WTC11 (cell line): ENCODE measurements at regions not wholly inside any gene's neighbourhood (a gene's known extent, or its start where the extent isn't known, plus 50 kb on each side); places are given as distances from the start of the nearest gene placed in this dataset.
A peak's percentile ranks its signal among the peaks of the same experiment; 100 is the strongest.

Experiments
- ATAC-seq: fragments of 200-7000 bp; cut with Tn5 transposase; 2 replicates; pipeline ENCODE4 v1.10.0; 2021; ENCODE audit warnings: mild to moderate bottlenecking, moderate library complexity
- CTCF ChIA-PET: fragments of 300-600 bp; sonication (Branson Sonifier 250); formaldehyde crosslinking; loops from one replicate; lab custom pipeline; 2021; ENCODE audit warnings: antibody characterized with exemption; lab: Charles Lee
- POLR2A ChIA-PET: fragments of 350-600 bp; sonication (Branson Sonifier 250); formaldehyde crosslinking; loops from one replicate; lab custom pipeline; 2021; ENCODE audit warnings: antibody characterized with exemption; lab: Charles Lee
- DNase-seq: peaks from one replicate; pipeline ENCODE4 v3.0.0; 2021; ENCODE audit warnings: low spot score
- H3K27ac Mint-ChIP-seq: 2 replicates; pipeline ENCODE4 v1.8.0; 2021; ENCODE audit warnings: mixed read lengths
- H3K27me3 Mint-ChIP-seq: 2 replicates; pipeline ENCODE4 v1.8.0; 2021; ENCODE audit warnings: low read depth, mild to moderate bottlenecking, moderate library complexity, mixed read lengths
- H3K36me3 Mint-ChIP-seq: 2 replicates; pipeline ENCODE4 v1.8.0; 2021; ENCODE audit warnings: mixed read lengths
- H3K4me1 Mint-ChIP-seq: 2 replicates; pipeline ENCODE4 v1.8.0; 2022; ENCODE audit warnings: mixed read lengths
- H3K4me3 Mint-ChIP-seq: 2 replicates; pipeline ENCODE4 v1.8.0; 2021; ENCODE audit warnings: mild to moderate bottlenecking, moderate library complexity, mixed read lengths
- H3K9me3 Mint-ChIP-seq: 2 replicates; pipeline ENCODE4 v1.8.0; 2021; ENCODE audit warnings: mixed read lengths
- CREM ChIP-seq: sonication (generic); formaldehyde crosslinking; IDR thresholded peaks from 2 replicates; pipeline ENCODE4 v1.8.1; 2022; ENCODE audit warnings: mild to moderate bottlenecking, missing genetic modification reagents, moderate library complexity
- ETV6 ChIP-seq: sonication (generic); formaldehyde crosslinking; IDR thresholded peaks from 2 replicates; pipeline ENCODE4 v1.8.1; 2022; ENCODE audit warnings: mild to moderate bottlenecking, missing genetic modification reagents
- FOXP1 ChIP-seq: sonication (generic); formaldehyde crosslinking; IDR thresholded peaks from 2 replicates; pipeline ENCODE4 v1.8.0; 2022; ENCODE audit warnings: missing genetic modification reagents, mild to moderate bottlenecking, moderate library complexity, borderline replicate concordance
- GABPB1 ChIP-seq: sonication (generic); formaldehyde crosslinking; IDR thresholded peaks from 2 replicates; pipeline ENCODE4 v1.8.1; 2023; ENCODE audit warnings: mild to moderate bottlenecking, missing genetic modification reagents
- HMGA2 ChIP-seq: fragments of 250-450 bp; sonication (Bioruptor Pico); IDR thresholded peaks from 2 replicates; pipeline ENCODE4 v1.4.0; 2021; ENCODE audit warnings: mild to moderate bottlenecking, moderate library complexity
- IRF2 ChIP-seq: sonication (generic); formaldehyde crosslinking; IDR thresholded peaks from 2 replicates; pipeline ENCODE4 v1.8.0; 2022; ENCODE audit warnings: low read depth, missing genetic modification reagents, borderline replicate concordance
- RELA ChIP-seq: sonication (generic); formaldehyde crosslinking; IDR thresholded peaks from 2 replicates; pipeline ENCODE4 v1.8.1; 2022; ENCODE audit warnings: missing genetic modification reagents, mild to moderate bottlenecking, borderline replicate concordance
- SMAD3 ChIP-seq: sonication (generic); formaldehyde crosslinking; IDR thresholded peaks from 2 replicates; pipeline ENCODE4 v1.8.0; 2022; ENCODE audit warnings: missing genetic modification reagents, mild to moderate bottlenecking, borderline replicate concordance
- TEAD1 ChIP-seq: sonication (generic); formaldehyde crosslinking; IDR thresholded peaks from 2 replicates; pipeline ENCODE4 v1.8.0; 2022; ENCODE audit warnings: mild to moderate bottlenecking, missing genetic modification reagents
- TP53 ChIP-seq: sonication (generic); formaldehyde crosslinking; IDR thresholded peaks from 2 replicates; pipeline ENCODE4 v1.8.1; 2023; ENCODE audit warnings: mild to moderate bottlenecking, missing genetic modification reagents
- ZNF121 ChIP-seq: sonication (generic); formaldehyde crosslinking; IDR thresholded peaks from 2 replicates; pipeline ENCODE4 v1.8.0; 2023; ENCODE audit warnings: missing genetic modification reagents
- ZNF317 ChIP-seq: sonication (generic); formaldehyde crosslinking; IDR thresholded peaks from 2 replicates; pipeline ENCODE4 v1.8.1; 2023; ENCODE audit warnings: low read depth, mild to moderate bottlenecking, moderate library complexity, missing genetic modification reagents, borderline replicate concordance
- ZNF671 ChIP-seq: fragments of 250-450 bp; sonication (Bioruptor Pico); IDR thresholded peaks from 2 replicates; pipeline ENCODE4 v1.8.0; 2021; ENCODE audit warnings: mild to moderate bottlenecking
- TF ChIP-seq, protein P1 (sequence below): sonication (generic); formaldehyde crosslinking; IDR thresholded peaks from 2 replicates; pipeline ENCODE4 v1.8.1; 2022; ENCODE audit warnings: missing genetic modification reagents, borderline replicate concordance
- TF ChIP-seq, protein P2 (sequence below): fragments of 250-450 bp; sonication (Bioruptor Pico); IDR thresholded peaks from 2 replicates; pipeline ENCODE4 v1.9.0; 2021; ENCODE audit warnings: mild to moderate bottlenecking
- TF ChIP-seq, protein P3 (sequence below): sonication (generic); formaldehyde crosslinking; IDR thresholded peaks from 2 replicates; pipeline ENCODE4 v1.8.1; 2023; ENCODE audit warnings: mild to moderate bottlenecking, missing genetic modification reagents, borderline replicate concordance
- TF ChIP-seq, protein P4 (sequence below): sonication (generic); formaldehyde crosslinking; IDR thresholded peaks from 2 replicates; pipeline ENCODE4 v1.8.0; 2022; ENCODE audit warnings: mild to moderate bottlenecking, missing genetic modification reagents

DNA sequence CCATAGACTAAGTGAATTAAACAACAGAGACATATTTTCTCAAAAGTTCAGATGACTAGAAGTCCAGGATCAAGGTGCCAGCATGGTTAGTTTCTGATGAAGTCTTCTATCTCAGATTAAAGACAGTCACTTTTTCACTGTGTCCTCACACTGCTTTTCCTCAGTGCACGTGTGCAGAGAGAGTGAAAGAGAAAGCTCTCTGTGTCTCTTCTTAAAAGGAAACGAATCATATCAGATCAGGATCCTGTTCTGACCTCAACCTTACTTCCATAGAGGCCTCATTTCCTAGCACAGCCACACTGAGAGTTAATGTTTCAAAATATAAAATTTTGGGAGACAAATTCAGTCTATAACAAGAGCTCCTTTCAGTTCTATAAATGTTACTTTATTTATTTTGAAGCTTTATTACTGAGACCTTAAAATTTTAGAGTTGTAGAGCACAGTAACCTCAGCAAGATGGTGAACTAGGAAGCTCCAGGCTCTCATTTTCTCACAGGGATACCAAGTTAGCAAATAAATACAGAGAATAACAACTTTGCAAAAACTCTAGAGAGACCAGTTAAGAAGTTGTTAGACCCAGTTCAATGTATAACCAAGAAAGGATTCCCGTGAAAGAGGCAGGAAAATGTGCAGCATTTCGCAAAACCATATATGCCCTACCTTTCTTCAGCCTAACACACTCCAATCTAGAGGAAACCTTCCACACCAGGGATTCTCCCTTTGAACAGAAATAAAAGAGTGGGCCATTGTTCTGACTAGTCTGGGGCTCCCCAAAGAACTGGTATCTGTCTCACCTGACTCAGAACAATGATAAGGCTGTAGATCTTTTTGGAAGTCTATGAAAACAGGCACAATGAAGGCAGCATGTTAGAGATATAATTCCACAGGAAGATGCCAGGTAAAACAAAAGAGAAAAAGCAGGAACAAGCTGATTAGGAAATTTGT lies 372.2 kb downstream of the MRPL39 start (continued):
- TF ChIP-seq, protein P1, sequence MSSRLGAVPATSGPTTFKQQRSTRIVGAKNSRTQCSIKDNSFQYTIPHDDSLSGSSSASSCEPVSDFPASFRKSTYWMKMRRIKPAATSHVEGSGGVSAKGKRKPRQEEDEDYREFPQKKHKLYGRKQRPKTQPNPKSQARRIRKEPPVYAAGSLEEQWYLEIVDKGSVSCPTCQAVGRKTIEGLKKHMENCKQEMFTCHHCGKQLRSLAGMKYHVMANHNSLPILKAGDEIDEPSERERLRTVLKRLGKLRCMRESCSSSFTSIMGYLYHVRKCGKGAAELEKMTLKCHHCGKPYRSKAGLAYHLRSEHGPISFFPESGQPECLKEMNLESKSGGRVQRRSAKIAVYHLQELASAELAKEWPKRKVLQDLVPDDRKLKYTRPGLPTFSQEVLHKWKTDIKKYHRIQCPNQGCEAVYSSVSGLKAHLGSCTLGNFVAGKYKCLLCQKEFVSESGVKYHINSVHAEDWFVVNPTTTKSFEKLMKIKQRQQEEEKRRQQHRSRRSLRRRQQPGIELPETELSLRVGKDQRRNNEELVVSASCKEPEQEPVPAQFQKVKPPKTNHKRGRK: no peak
- TF ChIP-seq ZNF121 (CRISPR knock-in tag): no peak

DNA sequence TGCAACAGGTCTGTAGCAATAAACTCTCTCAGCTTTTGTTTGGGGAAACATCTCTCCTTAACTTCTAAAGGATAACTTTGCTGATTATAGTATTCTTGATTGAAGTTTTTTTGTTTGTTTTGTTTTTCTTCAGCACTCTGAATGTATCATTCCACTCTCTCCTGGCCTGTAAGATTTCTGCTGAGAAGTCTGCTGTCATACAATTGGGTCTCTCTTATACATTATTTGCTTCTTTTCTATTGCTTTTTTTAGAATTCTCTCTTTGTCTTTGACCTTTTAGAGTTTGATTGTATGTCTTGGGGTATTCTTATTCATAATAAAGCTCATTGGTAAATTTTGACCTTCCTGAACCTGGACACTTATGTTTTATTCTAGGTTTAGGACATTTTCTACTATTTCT lies 386.3 kb downstream of the MRPL39 start:
- H3K36me3 Mint-ChIP-seq: peaks cover 21% of the 10 kb centered on the region
- CTCF ChIA-PET: no interaction called here
- no peak for DNase-seq
- POLR2A ChIA-PET: no interaction called here
- H3K9me3 Mint-ChIP-seq: peaks cover 47% of the 10 kb centered on the region
- no peak for ATAC-seq
- H3K4me1 Mint-ChIP-seq: no peaks in the 10 kb centered on the region
- TF ChIP-seq ZNF317 (CRISPR knock-in tag): peak; percentile 77
- no peak for TF ChIP-seq HMGA2 (CRISPR knock-in tag)
- H3K27me3 Mint-ChIP-seq: no peaks in the 10 kb centered on the region
- H3K27ac Mint-ChIP-seq: no peak overlapping the region
- no peak overlapping the region for H3K4me3 Mint-ChIP-seq

DNA sequence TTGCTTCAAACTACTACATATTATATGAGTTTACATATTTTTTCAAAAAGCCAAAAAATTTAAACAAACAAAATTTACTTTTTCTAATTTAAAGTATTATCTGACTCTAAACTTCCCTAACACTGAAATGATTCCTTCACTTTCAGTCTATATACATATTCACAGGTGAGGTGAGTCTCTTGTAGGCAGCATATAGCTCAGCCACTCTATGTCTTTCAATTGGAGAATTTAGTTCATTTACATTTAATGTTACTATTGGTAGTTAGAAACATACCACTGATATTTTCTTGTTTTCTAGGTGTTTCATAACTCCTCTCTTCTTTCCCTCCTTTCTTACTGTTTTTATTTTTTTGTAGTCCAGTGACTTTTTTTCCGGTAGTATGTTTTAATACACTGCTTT lies 387.1 kb downstream of the MRPL39 start:
- Mint-ChIP-seq H3K36me3 (peaks cover 21% of the 10 kb centered on the region), H3K4me1 (no peaks in the 10 kb centered on the region), H3K27me3 (no peaks in the 10 kb centered on the region), H3K27ac (no peak overlapping the region), H3K4me3 (no peak overlapping the region), H3K9me3 (peaks cover 47% of the 10 kb centered on the region)
- DNase-seq: no peak
- no peak for ATAC-seq
- ChIA-PET POLR2A (no interaction called here), CTCF (no interaction called here)
- TF ChIP-seq RELA (CRISPR knock-in tag) (no peak), CREM (no peak)

DNA sequence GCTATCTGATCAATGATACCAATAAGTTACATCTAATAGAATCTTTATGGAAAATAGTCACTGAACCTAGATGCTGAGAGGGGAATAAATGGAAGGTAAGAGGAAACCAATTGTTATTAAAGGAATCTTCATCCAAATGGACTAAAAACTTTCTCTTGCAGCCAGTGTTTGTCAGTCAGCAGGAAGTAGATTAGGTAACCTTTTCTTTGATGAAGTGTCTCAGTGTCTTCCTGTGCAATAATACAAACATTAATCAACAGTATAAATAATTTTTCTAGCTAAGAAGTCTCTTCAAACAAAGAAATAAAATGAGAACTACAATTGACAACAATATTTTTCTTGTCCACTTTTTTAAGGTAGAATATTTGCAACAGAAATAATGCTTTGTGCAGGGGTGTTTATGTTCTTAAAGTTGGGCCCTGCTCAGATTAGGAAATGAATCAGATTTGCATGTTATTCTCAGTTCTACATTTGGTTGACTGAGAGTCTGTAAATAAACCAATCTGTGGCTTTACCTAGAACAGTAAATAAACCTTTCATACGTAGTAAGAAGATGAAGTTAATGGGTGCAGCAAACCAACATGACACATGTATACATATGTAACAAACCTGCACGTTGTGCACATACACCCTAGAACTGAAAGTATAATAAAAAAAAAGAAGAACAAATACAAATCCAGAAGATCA lies 391.4 kb downstream of the MRPL39 start:
- ChIA-PET CTCF (no interaction called here), POLR2A (no interaction called here)
- no peak for DNase-seq
- peaks cover 42% of the 10 kb centered on the region for H3K9me3 Mint-ChIP-seq
- H3K27ac Mint-ChIP-seq: no peak overlapping the region
- ATAC-seq: no peak
- no peaks in the 10 kb centered on the region for H3K4me1 Mint-ChIP-seq
- no peaks in the 10 kb centered on the region for H3K27me3 Mint-ChIP-seq
- peaks cover 14% of the 10 kb centered on the region for H3K36me3 Mint-ChIP-seq
- H3K4me3 Mint-ChIP-seq: no peak overlapping the region
- TF ChIP-seq, protein P2, sequence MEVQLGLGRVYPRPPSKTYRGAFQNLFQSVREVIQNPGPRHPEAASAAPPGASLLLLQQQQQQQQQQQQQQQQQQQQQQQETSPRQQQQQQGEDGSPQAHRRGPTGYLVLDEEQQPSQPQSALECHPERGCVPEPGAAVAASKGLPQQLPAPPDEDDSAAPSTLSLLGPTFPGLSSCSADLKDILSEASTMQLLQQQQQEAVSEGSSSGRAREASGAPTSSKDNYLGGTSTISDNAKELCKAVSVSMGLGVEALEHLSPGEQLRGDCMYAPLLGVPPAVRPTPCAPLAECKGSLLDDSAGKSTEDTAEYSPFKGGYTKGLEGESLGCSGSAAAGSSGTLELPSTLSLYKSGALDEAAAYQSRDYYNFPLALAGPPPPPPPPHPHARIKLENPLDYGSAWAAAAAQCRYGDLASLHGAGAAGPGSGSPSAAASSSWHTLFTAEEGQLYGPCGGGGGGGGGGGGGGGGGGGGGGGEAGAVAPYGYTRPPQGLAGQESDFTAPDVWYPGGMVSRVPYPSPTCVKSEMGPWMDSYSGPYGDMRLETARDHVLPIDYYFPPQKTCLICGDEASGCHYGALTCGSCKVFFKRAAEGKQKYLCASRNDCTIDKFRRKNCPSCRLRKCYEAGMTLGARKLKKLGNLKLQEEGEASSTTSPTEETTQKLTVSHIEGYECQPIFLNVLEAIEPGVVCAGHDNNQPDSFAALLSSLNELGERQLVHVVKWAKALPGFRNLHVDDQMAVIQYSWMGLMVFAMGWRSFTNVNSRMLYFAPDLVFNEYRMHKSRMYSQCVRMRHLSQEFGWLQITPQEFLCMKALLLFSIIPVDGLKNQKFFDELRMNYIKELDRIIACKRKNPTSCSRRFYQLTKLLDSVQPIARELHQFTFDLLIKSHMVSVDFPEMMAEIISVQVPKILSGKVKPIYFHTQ (CRISPR knock-in tag): no peak
- TF ChIP-seq TP53: no peak
- no peak for TF ChIP-seq HMGA2 (CRISPR knock-in tag)
- TF ChIP-seq, protein P3, sequence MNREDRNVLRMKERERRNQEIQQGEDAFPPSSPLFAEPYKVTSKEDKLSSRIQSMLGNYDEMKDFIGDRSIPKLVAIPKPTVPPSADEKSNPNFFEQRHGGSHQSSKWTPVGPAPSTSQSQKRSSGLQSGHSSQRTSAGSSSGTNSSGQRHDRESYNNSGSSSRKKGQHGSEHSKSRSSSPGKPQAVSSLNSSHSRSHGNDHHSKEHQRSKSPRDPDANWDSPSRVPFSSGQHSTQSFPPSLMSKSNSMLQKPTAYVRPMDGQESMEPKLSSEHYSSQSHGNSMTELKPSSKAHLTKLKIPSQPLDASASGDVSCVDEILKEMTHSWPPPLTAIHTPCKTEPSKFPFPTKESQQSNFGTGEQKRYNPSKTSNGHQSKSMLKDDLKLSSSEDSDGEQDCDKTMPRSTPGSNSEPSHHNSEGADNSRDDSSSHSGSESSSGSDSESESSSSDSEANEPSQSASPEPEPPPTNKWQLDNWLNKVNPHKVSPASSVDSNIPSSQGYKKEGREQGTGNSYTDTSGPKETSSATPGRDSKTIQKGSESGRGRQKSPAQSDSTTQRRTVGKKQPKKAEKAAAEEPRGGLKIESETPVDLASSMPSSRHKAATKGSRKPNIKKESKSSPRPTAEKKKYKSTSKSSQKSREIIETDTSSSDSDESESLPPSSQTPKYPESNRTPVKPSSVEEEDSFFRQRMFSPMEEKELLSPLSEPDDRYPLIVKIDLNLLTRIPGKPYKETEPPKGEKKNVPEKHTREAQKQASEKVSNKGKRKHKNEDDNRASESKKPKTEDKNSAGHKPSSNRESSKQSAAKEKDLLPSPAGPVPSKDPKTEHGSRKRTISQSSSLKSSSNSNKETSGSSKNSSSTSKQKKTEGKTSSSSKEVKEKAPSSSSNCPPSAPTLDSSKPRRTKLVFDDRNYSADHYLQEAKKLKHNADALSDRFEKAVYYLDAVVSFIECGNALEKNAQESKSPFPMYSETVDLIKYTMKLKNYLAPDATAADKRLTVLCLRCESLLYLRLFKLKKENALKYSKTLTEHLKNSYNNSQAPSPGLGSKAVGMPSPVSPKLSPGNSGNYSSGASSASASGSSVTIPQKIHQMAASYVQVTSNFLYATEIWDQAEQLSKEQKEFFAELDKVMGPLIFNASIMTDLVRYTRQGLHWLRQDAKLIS (CRISPR knock-in tag): no peak
- no peak for TF ChIP-seq ZNF671 (CRISPR knock-in tag)
- TF ChIP-seq TEAD1 (CRISPR knock-in tag): no peak
- TF ChIP-seq ZNF121 (CRISPR knock-in tag): no peak
- TF ChIP-seq FOXP1 (CRISPR knock-in tag): no peak
- TF ChIP-seq IRF2 (CRISPR knock-in tag): no peak
- TF ChIP-seq ETV6 (CRISPR knock-in tag): no peak
- TF ChIP-seq, protein P4, sequence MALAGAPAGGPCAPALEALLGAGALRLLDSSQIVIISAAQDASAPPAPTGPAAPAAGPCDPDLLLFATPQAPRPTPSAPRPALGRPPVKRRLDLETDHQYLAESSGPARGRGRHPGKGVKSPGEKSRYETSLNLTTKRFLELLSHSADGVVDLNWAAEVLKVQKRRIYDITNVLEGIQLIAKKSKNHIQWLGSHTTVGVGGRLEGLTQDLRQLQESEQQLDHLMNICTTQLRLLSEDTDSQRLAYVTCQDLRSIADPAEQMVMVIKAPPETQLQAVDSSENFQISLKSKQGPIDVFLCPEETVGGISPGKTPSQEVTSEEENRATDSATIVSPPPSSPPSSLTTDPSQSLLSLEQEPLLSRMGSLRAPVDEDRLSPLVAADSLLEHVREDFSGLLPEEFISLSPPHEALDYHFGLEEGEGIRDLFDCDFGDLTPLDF (CRISPR knock-in tag): no peak
- TF ChIP-seq GABPB1 (CRISPR knock-in tag): no peak
- TF ChIP-seq, protein P1: no peak
- no peak for TF ChIP-seq SMAD3 (CRISPR knock-in tag)
